Lower leg skin (tissue), 3 donors: ENCODE measurements at regions not wholly inside any gene's neighbourhood (a gene's known extent, or its start where the extent isn't known, plus 50 kb on each side); places are given as distances from the start of the nearest gene placed in this dataset.

Source experiments
- CTCF ChIP-seq, 3 donors: fragments of 450-650 bp; IDR thresholded peaks; one replicate each; pipeline ENCODE4 v1.5.1; 2016; ENCODE audit warnings: antibody characterized with exemption in 3 of 3, mild to moderate bottlenecking in 3 of 3, moderate library complexity in 2 of 3
- POLR2A ChIP-seq, 2 donors: fragments of 450-650 bp; IDR thresholded peaks; one replicate each; pipeline ENCODE4 v1.6.1; 2016 to 2017; ENCODE audit warnings: antibody characterized with exemption in 2 of 2, mild to moderate bottlenecking in 1 of 2, moderate library complexity in 1 of 2

- TF ChIP-seq CTCF (IDR thresholded peaks at IDR 0.05): no peak
- no peak for TF ChIP-seq POLR2A (IDR thresholded peaks at IDR 0.05)
Measured at GRCh38 chr1:70552662-70553566, 141.8 kb downstream of the CTH start.
